ENCODE measurements at regions not wholly inside any gene's neighbourhood (a gene's known extent, or its start where the extent isn't known, plus 50 kb on each side); places are given as distances from the start of the nearest gene placed in this dataset.

DNA sequence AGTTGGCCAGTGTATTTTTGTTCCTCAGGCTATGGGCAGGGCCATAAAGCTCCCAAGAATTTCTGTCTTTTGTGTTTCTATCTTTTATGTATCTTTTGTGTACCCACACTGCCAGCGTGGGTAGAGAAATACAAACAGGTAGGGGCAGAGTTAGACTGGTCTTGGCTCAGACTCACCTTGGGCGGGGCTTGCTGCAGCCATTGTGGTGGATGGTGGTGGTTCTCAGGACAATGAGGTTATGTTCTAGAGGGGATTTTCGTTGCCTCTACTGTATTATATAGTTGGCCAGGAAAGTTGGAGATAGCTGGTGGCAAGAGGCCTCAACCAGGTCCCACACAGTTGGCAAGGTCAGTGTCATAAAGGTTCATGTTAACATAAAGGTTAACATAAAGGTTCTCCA, 977.5 kb upstream of the LRFN5 start:
- TF ChIP-seq CTCF (IDR thresholded peaks at IDR 0.05; ENCODE audit: low read depth, low read length, missing input control) = no peak
- TF ChIP-seq SP1 (IDR thresholded peaks at IDR 0.05) = no peak
- no peak for TF ChIP-seq GABPA (IDR thresholded peaks at IDR 0.05 in 1 of 2, conservative IDR thresholded peaks at IDR 0.05 in 1 of 2)
- TF ChIP-seq JUND (IDR thresholded peaks at IDR 0.05) = no peak
- TF ChIP-seq RAD21 (IDR thresholded peaks at IDR 0.05) = no peak
- TF ChIP-seq TAF1 (conservative IDR thresholded peaks at IDR 0.05) = no peak
